DND-41 (cell line): ENCODE measurements at regions not wholly inside any gene's neighbourhood (a gene's known extent, or its start where the extent isn't known, plus 50 kb on each side); places are given as distances from the start of the nearest gene placed in this dataset.

ENCODE experiments used
- ATAC-seq: fragments of 200-7000 bp; cut with Tn5 transposase; 3 replicates; pipeline ENCODE4 v1.9.1; 2021; ENCODE audit warnings: low read depth; ENCODE audit not compliant: insufficient read depth
- DNase-seq: peaks from one replicate; pipeline ENCODE4 v3.0.0-alpha.2; 2020
- H2AFZ ChIP-seq: 2 replicates; pipeline ENCODE4 v1.6.0; 2012; ENCODE audit warnings: low read depth, low read length
- H3K27ac ChIP-seq: 2 replicates; pipeline ENCODE4 v1.5.1; 2012; ENCODE audit warnings: low read length, inconsistent platforms
- H3K27me3 ChIP-seq: fragments of 200-600 bp; sonication (generic); 2 replicates; pipeline ENCODE4 v1.6.0; 2012; ENCODE audit warnings: low read length, mild to moderate bottlenecking, inconsistent platforms; ENCODE audit not compliant: insufficient read depth, poor library complexity
- H3K36me3 ChIP-seq: 2 replicates; pipeline ENCODE4 v1.5.1; 2012; ENCODE audit warnings: low read length, inconsistent platforms; ENCODE audit not compliant: insufficient read depth
- H3K4me1 ChIP-seq: 2 replicates; pipeline ENCODE4 v1.5.1; 2012; ENCODE audit warnings: mild to moderate bottlenecking, low read length; ENCODE audit not compliant: insufficient read depth
- H3K4me2 ChIP-seq: 2 replicates; pipeline ENCODE4 v1.6.0; 2012; ENCODE audit warnings: mild to moderate bottlenecking, moderate library complexity, low read length, inconsistent platforms; ENCODE audit not compliant: insufficient read depth
- H3K4me3 ChIP-seq, 2 experiments: fragments of 200-600 bp in 1 of 2; shearing (Covaris generic) in 1 of 2; 2 replicates each; pipeline ENCODE4 v1.5.1; 2012 to 2016; ENCODE audit warnings: inconsistent platforms in 2 of 2, low read length in 2 of 2, mild to moderate bottlenecking in 2 of 2, low read depth in 1 of 2, moderate library complexity in 1 of 2
- H3K79me2 ChIP-seq: 2 replicates; pipeline ENCODE4 v1.6.0; 2012; ENCODE audit warnings: low read length, inconsistent platforms; ENCODE audit not compliant: insufficient read depth
- H3K9ac ChIP-seq: 2 replicates; pipeline ENCODE4 v1.6.0; 2012; ENCODE audit warnings: low read depth, mild to moderate bottlenecking, inconsistent platforms, low read length, moderate library complexity
- H3K9me3 ChIP-seq: 2 replicates; pipeline ENCODE4 v1.5.1; 2012; ENCODE audit warnings: low read length, moderate library complexity, mild to moderate bottlenecking, inconsistent platforms; ENCODE audit not compliant: insufficient read depth, severe bottlenecking
- H4K20me1 ChIP-seq: 2 replicates; pipeline ENCODE4 v1.6.0; 2012; ENCODE audit warnings: low read length; ENCODE audit not compliant: insufficient read depth
- EZH2 ChIP-seq: IDR thresholded peaks from 3 replicates; pipeline ENCODE4 v1.6.1; 2012; ENCODE audit warnings: borderline replicate concordance, low read depth, mild to moderate bottlenecking, moderate library complexity, low read length, inconsistent platforms; ENCODE audit not compliant: severe bottlenecking
- TF ChIP-seq, protein P1 (sequence below): IDR thresholded peaks from 2 replicates; pipeline ENCODE4 v1.5.1; 2012; ENCODE audit warnings: borderline replicate concordance, low read length, moderate library complexity, mild to moderate bottlenecking; ENCODE audit not compliant: poor library complexity, severe bottlenecking; ENCODE audit errors: extremely low read depth

DNA sequence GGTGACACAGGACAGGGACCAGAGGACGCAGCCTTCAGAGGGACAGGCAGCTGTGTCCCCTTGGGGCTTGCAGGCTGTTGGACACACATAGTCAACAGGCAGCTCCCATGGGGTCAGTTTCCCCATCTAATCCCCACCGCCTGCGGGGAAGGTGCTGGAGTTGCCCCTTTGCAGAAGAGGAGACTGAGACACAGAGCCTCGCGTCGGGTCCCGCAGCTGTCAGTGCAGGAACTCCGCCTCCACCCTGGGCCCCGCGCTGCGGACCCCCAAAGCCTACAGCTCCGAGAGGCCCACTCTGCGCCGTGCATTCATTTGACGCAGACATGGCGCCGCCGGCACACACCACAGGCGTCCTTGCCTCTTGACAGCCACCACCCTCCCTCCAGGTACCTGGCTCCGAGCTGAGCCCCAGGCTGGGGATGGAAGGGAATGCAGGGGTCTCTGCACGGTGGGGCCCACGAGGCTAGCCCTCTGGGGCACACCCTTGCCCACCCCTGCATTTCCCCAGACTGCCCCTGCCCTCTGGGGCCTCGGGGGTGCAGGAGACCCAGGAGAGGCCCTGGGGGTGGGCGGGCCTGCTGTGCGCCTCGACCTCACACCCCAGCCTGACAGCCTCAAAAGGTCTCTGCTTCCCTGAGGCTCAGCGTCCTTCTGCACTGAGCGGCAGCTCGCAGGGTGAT lies 88.5 kb upstream of the ACTRT2 start:
- DNase-seq = no peak
- Histone ChIP-seq H3K9me3 (no peaks in the 10 kb centered on the region), H3K27me3 (no peaks in the 10 kb centered on the region), H3K79me2 (no peaks in the 10 kb centered on the region), H3K4me3 (no peak overlapping the region), H3K36me3 (no peaks in the 10 kb centered on the region), H4K20me1 (no peaks in the 10 kb centered on the region; the same call in 1 of the 2 replicates), H3K4me1 (no peaks in the 10 kb centered on the region), H3K9ac (no peak overlapping the region), H3K4me2 (no peak overlapping the region), H2AFZ (no peak overlapping the region), H3K27ac (no peak overlapping the region)
- no peak for ATAC-seq
- TF ChIP-seq, protein P1, sequence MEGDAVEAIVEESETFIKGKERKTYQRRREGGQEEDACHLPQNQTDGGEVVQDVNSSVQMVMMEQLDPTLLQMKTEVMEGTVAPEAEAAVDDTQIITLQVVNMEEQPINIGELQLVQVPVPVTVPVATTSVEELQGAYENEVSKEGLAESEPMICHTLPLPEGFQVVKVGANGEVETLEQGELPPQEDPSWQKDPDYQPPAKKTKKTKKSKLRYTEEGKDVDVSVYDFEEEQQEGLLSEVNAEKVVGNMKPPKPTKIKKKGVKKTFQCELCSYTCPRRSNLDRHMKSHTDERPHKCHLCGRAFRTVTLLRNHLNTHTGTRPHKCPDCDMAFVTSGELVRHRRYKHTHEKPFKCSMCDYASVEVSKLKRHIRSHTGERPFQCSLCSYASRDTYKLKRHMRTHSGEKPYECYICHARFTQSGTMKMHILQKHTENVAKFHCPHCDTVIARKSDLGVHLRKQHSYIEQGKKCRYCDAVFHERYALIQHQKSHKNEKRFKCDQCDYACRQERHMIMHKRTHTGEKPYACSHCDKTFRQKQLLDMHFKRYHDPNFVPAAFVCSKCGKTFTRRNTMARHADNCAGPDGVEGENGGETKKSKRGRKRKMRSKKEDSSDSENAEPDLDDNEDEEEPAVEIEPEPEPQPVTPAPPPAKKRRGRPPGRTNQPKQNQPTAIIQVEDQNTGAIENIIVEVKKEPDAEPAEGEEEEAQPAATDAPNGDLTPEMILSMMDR = no peak
- no peak for TF ChIP-seq EZH2

DNA sequence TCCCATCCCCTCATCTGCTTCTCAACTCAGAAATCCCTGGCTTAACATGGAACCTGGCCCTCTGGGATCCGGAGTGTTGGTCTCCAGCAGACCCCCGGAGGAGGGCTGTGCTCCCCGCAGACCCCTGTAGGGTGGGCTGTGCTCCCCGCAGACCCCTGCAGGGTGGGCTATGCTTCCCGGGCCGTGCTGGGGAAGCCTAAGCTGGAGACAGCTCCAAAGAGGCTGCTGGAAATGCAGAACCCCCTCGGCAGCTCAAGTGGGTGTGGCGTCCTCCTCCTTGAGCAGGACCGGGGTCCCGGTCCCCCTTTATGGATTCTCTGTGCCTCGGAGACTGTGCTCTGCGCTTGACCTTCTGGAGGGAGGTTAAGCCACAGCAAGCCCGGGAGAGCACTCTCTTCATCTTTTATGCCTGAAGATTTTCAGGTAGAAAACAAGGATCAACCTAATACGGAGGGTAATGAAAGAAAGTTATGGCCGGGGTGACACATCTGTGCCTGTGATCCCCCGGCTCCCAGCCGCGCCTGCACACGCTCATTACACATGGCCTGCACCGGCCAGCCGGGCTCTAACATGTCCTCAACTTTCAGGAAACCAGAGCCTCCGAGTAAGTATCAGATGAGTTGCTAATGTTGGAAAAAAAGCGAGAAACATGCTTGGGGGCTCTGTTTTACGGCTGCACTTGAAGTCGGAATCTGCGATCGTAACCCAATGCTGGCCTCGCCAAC lies 87.7 kb upstream of the ACTRT2 start:
- no peak for ATAC-seq

DNA sequence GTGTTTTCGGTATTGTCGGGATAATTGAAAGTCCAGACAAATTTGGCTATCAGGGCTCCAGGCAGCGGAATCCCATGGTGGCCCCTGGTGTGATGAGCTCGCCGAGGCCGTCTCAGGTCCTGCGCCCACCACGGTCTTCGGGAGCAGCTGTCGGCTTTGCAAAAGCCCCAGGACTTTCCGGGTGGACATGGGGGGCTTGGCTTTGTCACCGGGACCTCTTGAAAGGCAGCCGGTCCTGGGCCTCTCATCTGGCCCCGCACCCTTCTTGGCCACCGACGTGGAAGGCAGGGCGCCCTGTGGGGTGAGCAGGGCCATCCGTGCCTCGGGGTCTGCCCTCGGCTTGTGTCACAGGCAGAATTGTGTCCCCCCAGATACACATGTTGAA lies 87.1 kb upstream of the ACTRT2 start:
- H3K9ac ChIP-seq = no peak overlapping the region
- no peaks in the 10 kb centered on the region for H3K4me1 ChIP-seq
- DNase-seq (no peak), ATAC-seq (no peak)
- H4K20me1 ChIP-seq = no peaks in the 10 kb centered on the region; the same call in 1 of the 2 replicates
- no peak overlapping the region for H3K4me2 ChIP-seq
- no peak overlapping the region for H3K27ac ChIP-seq
- no peaks in the 10 kb centered on the region for H3K36me3 ChIP-seq
- no peak for TF ChIP-seq EZH2
- TF ChIP-seq, protein P1 = no peak
- no peaks in the 10 kb centered on the region for H3K79me2 ChIP-seq
- no peak overlapping the region for H2AFZ ChIP-seq
- H3K9me3 ChIP-seq = peaks cover 3% of the 10 kb centered on the region
- H3K4me3 ChIP-seq = no peak overlapping the region
- no peaks in the 10 kb centered on the region for H3K27me3 ChIP-seq

More for the DNA sequence above, 87.7 kb upstream of the ACTRT2 start:
- H3K9me3 ChIP-seq = peaks cover 3% of the 10 kb centered on the region
- no peaks in the 10 kb centered on the region for H3K4me1 ChIP-seq
- H3K4me2 ChIP-seq = no peak overlapping the region
- H4K20me1 ChIP-seq = no peaks in the 10 kb centered on the region; the same call in 1 of the 2 replicates
- DNase-seq = no peak
- no peaks in the 10 kb centered on the region for H3K79me2 ChIP-seq
- no peaks in the 10 kb centered on the region for H3K36me3 ChIP-seq
- TF ChIP-seq EZH2 = no peak
- TF ChIP-seq, protein P1 = no peak
- H2AFZ ChIP-seq = no peak overlapping the region
- no peak overlapping the region for H3K4me3 ChIP-seq
- no peak overlapping the region for H3K27ac ChIP-seq
- no peak overlapping the region for H3K9ac ChIP-seq
- H3K27me3 ChIP-seq = no peaks in the 10 kb centered on the region
